Psoas muscle (tissue), 7 donors: ENCODE measurements at regions not wholly inside any gene's neighbourhood (a gene's known extent, or its start where the extent isn't known, plus 50 kb on each side); places are given as distances from the start of the nearest gene placed in this dataset.
"Not testable (repeated sequence)": the region's sequence is repeated elsewhere in the genome, so short reads cannot be mapped to it uniquely, and the experiment has no call there.

Experiments used
- ATAC-seq, 4 donors: fragments of 200-7000 bp; cut with Tn5 transposase; one replicate each; pipeline ENCODE4 v1.9.1; 2020; ENCODE audit warnings: moderate library complexity in 3 of 4, mild to moderate bottlenecking in 2 of 4
- DNase-seq, 2 donors: peaks; one replicate each; pipeline ENCODE4 v3.0.0-alpha.2; 2020
- H3K27ac ChIP-seq: fragments of 200-600 bp; one replicate; pipeline ENCODE4 v1.8.0; 2022
- H3K27me3 ChIP-seq, 3 donors: fragments of 200-600 bp in 1 of 3; one replicate each; pipeline versions ENCODE4 v1.6.1 to v1.8.0; 2013 to 2022; ENCODE audit warnings: low read length in 2 of 3, mild to moderate bottlenecking in 2 of 3, moderate library complexity in 1 of 3; ENCODE audit not compliant: insufficient read depth in 3 of 3
- H3K36me3 ChIP-seq, 2 donors: fragments of 200-600 bp in 1 of 2; one replicate each; pipeline versions ENCODE4 v1.6.1 to v1.8.0; 2013 to 2022; ENCODE audit warnings: low read depth in 1 of 2, mild to moderate bottlenecking in 1 of 2, moderate library complexity in 1 of 2; ENCODE audit not compliant: insufficient read depth in 1 of 2
- H3K4me1 ChIP-seq: fragments of 200-600 bp; one replicate; pipeline ENCODE4 v1.8.0; 2022
- H3K4me3 ChIP-seq: fragments of 200-600 bp; one replicate; pipeline ENCODE4 v1.8.0; 2022; ENCODE audit warnings: mild to moderate bottlenecking
- H3K9me3 ChIP-seq: fragments of 200-600 bp; one replicate; pipeline ENCODE4 v1.8.0; 2022
- WGBS, 3 donors: extraction: QIAGEN DNeasy Blood & Tissue Kit; methylation state at CpG; one replicate each; pipeline versions ENCODE4 v1.1.6 to v1.1.7; 2013; 5-methylcytosine and 5-hydroxymethylcytosine counted together
- intact Hi-C, 2 donors: fragments of 100-400 bp; cut with DNase I; formaldehyde crosslinking; loops; one replicate each; pipeline versions ENCODE4 v1.11.0 to v1.14.2; 2022
- TF ChIP-seq, protein P1 (sequence below): fragments of 200-600 bp; IDR thresholded peaks from one replicate; pipeline ENCODE4 v1.8.0; 2022; ENCODE audit warnings: antibody characterized with exemption
- donor health status: healthy with polysubstance abuse.
- donor health status: DM: no; HTN: no; CAD: no; lungs with moderate emphysema.
- donor health status: Bipolar disorder and iron deficiency.
- donor health status: healthy.
- donor health status: DM: yes; HTN: yes; CAD: no.
- donor health status: DM: no; HTN: no; CAD: no.
- donor health status: DM: yes; HTN: yes; CAD: no.

DNA sequence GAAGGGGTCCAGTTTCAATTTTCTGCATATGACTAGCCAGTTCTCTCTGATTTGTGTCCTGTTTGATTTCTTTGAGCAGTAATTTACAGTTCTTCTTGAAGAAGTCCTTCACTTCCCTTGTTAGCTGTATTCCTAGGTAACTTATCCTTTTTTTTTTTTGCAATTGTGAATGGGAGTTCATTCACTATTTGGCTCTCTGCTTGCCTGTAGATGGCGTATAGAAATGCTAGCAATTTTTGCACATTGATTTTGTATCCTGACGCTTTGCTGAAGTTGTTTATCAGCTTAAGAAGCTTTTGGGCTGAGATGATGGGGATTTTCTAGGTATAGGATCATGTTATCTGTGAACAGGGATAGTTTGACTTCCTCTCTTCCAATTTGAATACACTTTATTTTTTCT, 77.6 kb upstream of the NID2 start:
- intact Hi-C loops: no loop called here
- Histone ChIP-seq H3K9me3 (no peaks in the 10 kb centered on the region), H3K36me3 (no peaks in the 10 kb centered on the region), H3K4me1 (no peaks in the 10 kb centered on the region), H3K4me3 (no peak overlapping the region), H3K27me3 (no peaks in the 10 kb centered on the region), H3K27ac (no peak overlapping the region)
- TF ChIP-seq, protein P1, sequence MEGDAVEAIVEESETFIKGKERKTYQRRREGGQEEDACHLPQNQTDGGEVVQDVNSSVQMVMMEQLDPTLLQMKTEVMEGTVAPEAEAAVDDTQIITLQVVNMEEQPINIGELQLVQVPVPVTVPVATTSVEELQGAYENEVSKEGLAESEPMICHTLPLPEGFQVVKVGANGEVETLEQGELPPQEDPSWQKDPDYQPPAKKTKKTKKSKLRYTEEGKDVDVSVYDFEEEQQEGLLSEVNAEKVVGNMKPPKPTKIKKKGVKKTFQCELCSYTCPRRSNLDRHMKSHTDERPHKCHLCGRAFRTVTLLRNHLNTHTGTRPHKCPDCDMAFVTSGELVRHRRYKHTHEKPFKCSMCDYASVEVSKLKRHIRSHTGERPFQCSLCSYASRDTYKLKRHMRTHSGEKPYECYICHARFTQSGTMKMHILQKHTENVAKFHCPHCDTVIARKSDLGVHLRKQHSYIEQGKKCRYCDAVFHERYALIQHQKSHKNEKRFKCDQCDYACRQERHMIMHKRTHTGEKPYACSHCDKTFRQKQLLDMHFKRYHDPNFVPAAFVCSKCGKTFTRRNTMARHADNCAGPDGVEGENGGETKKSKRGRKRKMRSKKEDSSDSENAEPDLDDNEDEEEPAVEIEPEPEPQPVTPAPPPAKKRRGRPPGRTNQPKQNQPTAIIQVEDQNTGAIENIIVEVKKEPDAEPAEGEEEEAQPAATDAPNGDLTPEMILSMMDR: no peak
- ATAC-seq: no peak
- no peak for DNase-seq
- 24 to 49% (median 26%) methylated on average over 2 of the region's 2 CpGs for WGBS, 3 donors

DNA sequence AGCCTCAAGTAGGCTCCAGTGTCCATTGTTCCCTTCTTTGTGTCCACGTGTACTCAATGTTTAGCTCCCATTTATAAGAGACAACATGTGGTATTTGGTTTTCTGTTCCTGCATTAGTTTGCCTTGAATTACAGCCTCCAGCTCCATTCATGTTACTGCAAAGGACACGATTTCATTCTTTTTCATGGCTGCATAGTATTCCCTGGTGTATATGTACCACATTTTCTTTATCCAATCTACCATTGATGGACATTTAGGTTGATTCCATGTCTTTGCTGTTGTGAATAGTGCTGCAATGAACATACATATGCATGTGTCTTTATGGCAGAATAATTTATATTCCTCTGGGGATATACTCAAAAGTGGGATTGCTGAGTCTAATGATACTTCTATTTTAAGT, 75.2 kb upstream of the NID2 start:
- 93 to 96% (median 96%) methylated on average over 2 of the region's 2 CpGs for WGBS, 3 donors
- ATAC-seq, H3K27ac ChIP-seq, intact Hi-C loops, DNase-seq, H3K27me3 ChIP-seq, H3K9me3 ChIP-seq, H3K36me3 ChIP-seq, H3K4me3 ChIP-seq, H3K4me1 ChIP-seq: not testable (repeated sequence)

DNA sequence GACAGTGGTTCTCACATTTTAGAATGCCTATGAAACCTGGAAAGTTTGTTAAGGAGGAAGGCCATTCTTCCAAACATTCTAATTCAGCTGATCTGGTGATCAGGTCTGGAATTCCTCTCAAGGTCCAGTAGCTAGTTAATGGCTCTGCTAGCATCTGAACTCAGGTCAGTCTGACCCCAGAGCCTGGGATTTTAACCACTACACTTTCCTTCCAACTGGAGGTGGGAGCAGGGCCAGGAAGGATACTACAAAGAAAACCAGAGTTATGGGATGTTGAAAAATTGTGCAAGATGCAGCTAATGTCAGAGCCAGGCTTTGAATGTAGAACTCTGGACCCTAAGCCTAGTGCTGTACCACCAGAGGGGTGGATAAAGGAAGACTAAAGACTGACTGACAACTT, 73.6 kb upstream of the NID2 start:
- Histone ChIP-seq H3K9me3 (no peaks in the 10 kb centered on the region), H3K4me3 (no peak overlapping the region), H3K4me1 (no peaks in the 10 kb centered on the region), H3K36me3 (no peaks in the 10 kb centered on the region), H3K27me3 (no peaks in the 10 kb centered on the region), H3K27ac (no peak overlapping the region)
- TF ChIP-seq, protein P1: no peak
- ATAC-seq: no peak
- intact Hi-C loops: no loop called here
- DNase-seq: no peak

DNA sequence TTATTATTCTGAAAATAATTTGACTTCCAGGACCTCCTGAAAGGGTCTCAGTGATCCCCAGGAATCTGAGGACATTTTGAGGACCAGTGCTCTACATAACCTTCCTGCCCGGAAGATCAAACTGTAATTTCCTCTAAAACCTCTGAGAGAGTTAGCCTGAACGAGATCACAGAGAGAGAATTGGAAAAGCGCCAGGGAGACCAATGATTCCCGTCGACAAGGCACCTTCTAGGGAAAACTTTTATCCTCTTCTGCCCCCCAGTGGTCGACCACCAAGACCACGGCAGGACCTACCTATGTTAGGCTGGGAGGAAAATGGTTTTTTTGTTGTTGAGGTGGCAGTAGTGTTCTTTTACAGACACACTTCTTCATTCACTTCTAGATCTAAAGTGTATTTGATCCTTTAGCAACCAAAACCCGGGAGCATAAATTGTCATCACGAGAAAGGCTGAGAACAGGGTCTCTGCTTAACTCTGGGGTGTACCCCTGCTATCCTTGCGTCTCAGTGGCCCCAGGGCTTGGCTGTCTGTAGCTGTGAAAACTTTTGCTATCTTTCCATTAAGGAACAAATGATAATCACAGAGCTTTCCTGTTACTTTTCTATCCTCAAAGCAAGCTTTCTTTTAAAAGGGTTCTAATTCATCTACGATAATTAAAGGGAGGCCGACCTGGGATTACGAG, 62.9 kb upstream of the NID2 start:
- H3K9me3 ChIP-seq: peaks cover 5% of the 10 kb centered on the region
- no peak overlapping the region for H3K27ac ChIP-seq
- WGBS, 3 donors: 28 to 31% (median 29%) methylated on average over 13 of the region's 13 CpGs
- H3K4me3 ChIP-seq: no peak overlapping the region
- H3K27me3 ChIP-seq: no peaks in the 10 kb centered on the region
- TF ChIP-seq, protein P1: peak; percentile 60
- H3K4me1 ChIP-seq: no peaks in the 10 kb centered on the region
- ATAC-seq (peak in 2 of 4 donors; percentile 37 to 50), DNase-seq (peak; percentile 57 to 71)
- intact Hi-C loops: loop anchor here in 1 of 2 donors (2.0 kb wide), 1 partner anchor 135 kb away; no protein-coding TSS in a partner anchor
- H3K36me3 ChIP-seq: no peaks in the 10 kb centered on the region

DNA sequence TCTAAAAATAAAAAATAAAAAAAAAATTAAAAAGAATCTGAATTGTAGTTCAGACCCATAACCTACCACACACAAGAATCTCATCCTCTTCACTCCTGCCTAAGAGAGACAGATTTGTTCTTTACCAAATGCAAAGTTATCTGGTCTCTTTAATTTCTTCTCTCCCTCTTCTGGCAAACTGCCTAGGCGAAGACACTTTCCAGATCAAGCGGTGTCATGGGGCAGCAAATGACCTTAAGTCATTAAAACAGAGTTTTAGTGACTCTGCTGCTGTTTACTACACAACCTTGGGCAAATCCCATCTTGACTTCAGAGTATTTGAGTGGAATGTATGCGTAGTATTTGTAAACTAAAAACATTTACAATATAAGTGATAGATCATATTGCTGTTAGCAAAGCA, 60.9 kb upstream of the NID2 start:
- Histone ChIP-seq H3K4me3 (no peak overlapping the region), H3K27me3 (no peaks in the 10 kb centered on the region), H3K36me3 (no peaks in the 10 kb centered on the region), H3K9me3 (peaks cover 5% of the 10 kb centered on the region), H3K27ac (no peak overlapping the region), H3K4me1 (no peaks in the 10 kb centered on the region)
- DNase-seq (no peak), ATAC-seq (no peak)
- TF ChIP-seq, protein P1: no peak
- 50 to 62% (median 62%) methylated on average over 3 of the region's 3 CpGs for WGBS, 3 donors
- intact Hi-C loops: loop anchor here in 1 of 2 donors (2.0 kb wide), 1 partner anchor 133 kb away; no protein-coding TSS in a partner anchor
